Liver (tissue), 3 donors: ENCODE measurements at regions not wholly inside any gene's neighbourhood (a gene's known extent, or its start where the extent isn't known, plus 50 kb on each side); places are given as distances from the start of the nearest gene placed in this dataset.

Experiments used
- CTCF ChIP-seq: fragments of 150-350 bp; IDR thresholded peaks from 2 replicates; pipeline ENCODE4 v1.5.1; 2017; ENCODE audit warnings: improper control_type of control experiment, low read depth, low read length; ENCODE audit not compliant: missing input control
- FOXA1 ChIP-seq: IDR thresholded peaks from 2 replicates; pipeline ENCODE4 v1.6.1; 2016; ENCODE audit warnings: antibody characterized with exemption
- GABPA ChIP-seq, 2 donors: IDR thresholded peaks in 1 of 2; conservative IDR thresholded peaks in 1 of 2; 2 replicates each; pipeline ENCODE4 v1.6.1; 2016; ENCODE audit warnings: antibody characterized with exemption in 2 of 2, mild to moderate bottlenecking in 1 of 2, moderate library complexity in 1 of 2
- HNF4A ChIP-seq, 2 donors: conservative IDR thresholded peaks; 2 replicates each; pipeline ENCODE4 v1.6.1; 2016; ENCODE audit warnings: antibody characterized with exemption in 2 of 2, mild to moderate bottlenecking in 2 of 2
- HNF4G ChIP-seq: IDR thresholded peaks from 2 replicates; pipeline ENCODE4 v1.6.1; 2016; ENCODE audit warnings: antibody characterized with exemption
- RAD21 ChIP-seq, 2 donors: IDR thresholded peaks; 2 replicates each; pipeline ENCODE4 v1.6.1; 2016; ENCODE audit warnings: antibody characterized with exemption in 2 of 2, mild to moderate bottlenecking in 2 of 2
- SP1 ChIP-seq: IDR thresholded peaks from 2 replicates; pipeline ENCODE4 v1.6.1; 2018; ENCODE audit warnings: antibody characterized with exemption, mild to moderate bottlenecking
- TAF1 ChIP-seq: conservative IDR thresholded peaks from 2 replicates; pipeline ENCODE4 v1.6.1; 2016; ENCODE audit warnings: antibody characterized with exemption, mild to moderate bottlenecking
- ZBTB33 ChIP-seq: IDR thresholded peaks from 2 replicates; pipeline ENCODE4 v1.6.1; 2016; ENCODE audit warnings: antibody characterized with exemption
- TF ChIP-seq, protein P1 (sequence below): IDR thresholded peaks from 2 replicates; pipeline ENCODE4 v1.6.1; 2016; ENCODE audit warnings: antibody characterized with exemption, mild to moderate bottlenecking
- TF ChIP-seq, protein P2 (sequence below): IDR thresholded peaks from 2 replicates; pipeline ENCODE4 v1.6.1; 2016; ENCODE audit warnings: antibody characterized with exemption
- donor health status: healthy.
- donor health status: healthy.

DNA sequence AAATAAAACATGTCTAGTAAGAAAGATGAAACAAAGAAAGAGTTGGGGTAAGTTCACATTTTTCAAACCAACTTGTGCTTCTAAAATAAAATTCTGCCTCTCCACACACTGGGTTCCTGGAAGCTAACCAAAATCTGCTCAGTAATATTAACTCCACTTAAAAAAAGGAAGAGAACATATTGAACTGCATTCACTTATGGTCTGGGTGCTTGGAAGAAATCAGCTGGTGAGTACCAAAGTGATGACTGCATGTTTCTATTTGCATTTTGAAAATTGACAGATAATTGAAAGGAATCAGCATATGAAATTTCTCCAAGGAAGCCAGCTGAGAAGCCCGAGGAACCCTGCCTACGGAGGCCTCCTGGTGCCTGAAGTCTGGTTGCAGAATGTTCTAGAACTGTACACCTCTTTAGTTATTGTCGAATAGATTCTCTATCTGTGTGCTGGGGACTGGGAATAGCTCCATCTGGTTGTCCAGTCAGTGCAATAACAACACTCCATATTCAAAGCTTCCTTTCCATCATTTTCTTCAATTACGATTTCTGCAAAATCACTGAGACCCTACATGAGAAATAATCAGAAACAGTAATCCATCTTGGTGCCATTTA is 836.1 kb downstream of the VRK1 start:
- TF ChIP-seq CTCF: no peak
- TF ChIP-seq, protein P1, sequence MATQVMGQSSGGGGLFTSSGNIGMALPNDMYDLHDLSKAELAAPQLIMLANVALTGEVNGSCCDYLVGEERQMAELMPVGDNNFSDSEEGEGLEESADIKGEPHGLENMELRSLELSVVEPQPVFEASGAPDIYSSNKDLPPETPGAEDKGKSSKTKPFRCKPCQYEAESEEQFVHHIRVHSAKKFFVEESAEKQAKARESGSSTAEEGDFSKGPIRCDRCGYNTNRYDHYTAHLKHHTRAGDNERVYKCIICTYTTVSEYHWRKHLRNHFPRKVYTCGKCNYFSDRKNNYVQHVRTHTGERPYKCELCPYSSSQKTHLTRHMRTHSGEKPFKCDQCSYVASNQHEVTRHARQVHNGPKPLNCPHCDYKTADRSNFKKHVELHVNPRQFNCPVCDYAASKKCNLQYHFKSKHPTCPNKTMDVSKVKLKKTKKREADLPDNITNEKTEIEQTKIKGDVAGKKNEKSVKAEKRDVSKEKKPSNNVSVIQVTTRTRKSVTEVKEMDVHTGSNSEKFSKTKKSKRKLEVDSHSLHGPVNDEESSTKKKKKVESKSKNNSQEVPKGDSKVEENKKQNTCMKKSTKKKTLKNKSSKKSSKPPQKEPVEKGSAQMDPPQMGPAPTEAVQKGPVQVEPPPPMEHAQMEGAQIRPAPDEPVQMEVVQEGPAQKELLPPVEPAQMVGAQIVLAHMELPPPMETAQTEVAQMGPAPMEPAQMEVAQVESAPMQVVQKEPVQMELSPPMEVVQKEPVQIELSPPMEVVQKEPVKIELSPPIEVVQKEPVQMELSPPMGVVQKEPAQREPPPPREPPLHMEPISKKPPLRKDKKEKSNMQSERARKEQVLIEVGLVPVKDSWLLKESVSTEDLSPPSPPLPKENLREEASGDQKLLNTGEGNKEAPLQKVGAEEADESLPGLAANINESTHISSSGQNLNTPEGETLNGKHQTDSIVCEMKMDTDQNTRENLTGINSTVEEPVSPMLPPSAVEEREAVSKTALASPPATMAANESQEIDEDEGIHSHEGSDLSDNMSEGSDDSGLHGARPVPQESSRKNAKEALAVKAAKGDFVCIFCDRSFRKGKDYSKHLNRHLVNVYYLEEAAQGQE: no peak
- no peak for TF ChIP-seq SP1
- no peak for TF ChIP-seq GABPA (IDR thresholded peaks at IDR 0.05 in 1 of 2, conservative IDR thresholded peaks at IDR 0.05 in 1 of 2)
- TF ChIP-seq HNF4G: no peak
- TF ChIP-seq FOXA1: no peak
- TF ChIP-seq TAF1: no peak
- no peak for TF ChIP-seq RAD21 (IDR thresholded peaks at IDR 0.05)
- TF ChIP-seq, protein P2, sequence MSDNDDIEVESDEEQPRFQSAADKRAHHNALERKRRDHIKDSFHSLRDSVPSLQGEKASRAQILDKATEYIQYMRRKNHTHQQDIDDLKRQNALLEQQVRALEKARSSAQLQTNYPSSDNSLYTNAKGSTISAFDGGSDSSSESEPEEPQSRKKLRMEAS: no peak
- no peak for TF ChIP-seq HNF4A (conservative IDR thresholded peaks at IDR 0.05)
- TF ChIP-seq ZBTB33: no peak
